ENCODE measurements at regions not wholly inside any gene's neighbourhood (a gene's known extent, or its start where the extent isn't known, plus 50 kb on each side); places are given as distances from the start of the nearest gene placed in this dataset.

GRCh38 chr9:28900406-28900805 lies 1327.1 kb upstream of the C9orf72 start:
- DNase-seq: no peak

GRCh38 chr9:28909526-28909925 lies 1336.2 kb upstream of the C9orf72 start:
- DNase-seq: no peak

GRCh38 chr9:28912621-28913020 lies 1339.3 kb upstream of the C9orf72 start:
- DNase-seq: no peak

DNA sequence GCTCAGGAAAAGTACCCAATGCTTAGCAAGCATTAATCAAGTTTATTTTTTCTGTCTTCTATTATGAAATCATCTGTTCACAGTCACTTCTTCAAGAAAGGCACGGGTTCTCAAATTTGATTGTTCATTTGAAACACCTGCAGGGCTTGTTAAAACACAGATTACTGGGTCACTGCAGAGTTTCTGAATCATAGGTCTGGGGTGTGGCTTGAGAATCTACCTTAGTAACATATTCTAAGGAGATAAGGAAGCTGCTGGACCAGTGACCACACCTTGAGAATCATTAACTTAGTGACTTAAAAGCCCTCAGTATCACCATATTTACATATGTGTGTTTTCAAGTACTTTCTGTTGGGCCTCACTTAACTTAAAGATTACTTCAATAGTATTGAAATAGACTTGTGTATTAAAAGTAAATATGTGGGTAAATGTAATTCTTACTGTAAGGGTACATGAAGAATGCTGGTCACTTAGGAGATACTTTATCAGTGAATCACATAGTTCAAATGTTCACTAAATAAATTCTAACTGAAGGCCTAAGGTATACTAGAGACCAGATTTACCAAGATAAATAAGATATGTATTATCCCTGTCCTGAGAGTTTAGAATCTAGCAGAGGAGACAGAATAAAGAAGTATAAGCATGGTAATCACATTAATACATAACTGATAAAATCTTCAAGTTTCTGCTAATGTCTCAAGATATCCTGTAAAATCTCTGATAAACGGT lies 1342.1 kb upstream of the C9orf72 start:
- DNase-seq: no peak

GRCh38 chr9:28916348-28916747 lies 1343.1 kb upstream of the C9orf72 start:
- no peak for DNase-seq

DNA sequence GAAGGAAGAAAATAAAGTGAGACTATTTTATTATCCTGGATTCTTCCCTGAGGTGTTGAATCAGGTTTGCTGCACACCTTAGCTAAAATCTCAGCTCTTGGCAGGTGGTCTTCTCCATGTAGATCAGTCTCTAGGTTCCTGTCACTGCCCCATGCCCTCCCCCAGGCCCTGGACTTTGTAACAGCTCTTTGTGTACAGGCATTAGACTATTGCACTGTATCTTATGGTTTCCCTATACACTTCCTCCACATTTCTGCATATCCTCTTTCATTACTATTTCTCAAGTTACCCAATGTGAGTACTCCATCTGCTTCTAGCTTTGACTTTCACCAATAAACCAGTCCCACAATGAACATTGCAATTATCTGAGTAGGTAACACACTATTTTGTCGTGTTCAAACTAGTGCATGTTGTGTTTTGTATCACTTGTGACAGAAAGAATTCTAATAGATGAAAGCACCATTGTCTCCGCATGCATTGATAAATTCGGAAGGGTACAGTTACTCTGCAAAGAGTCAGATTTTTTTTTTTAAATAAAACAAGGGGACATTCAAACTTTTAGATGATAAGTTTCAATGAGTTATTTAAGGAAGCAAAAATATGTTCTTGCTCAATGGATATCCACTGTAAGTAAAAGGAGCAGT lies 1348.7 kb upstream of the C9orf72 start:
- DNase-seq: no peak

DNA sequence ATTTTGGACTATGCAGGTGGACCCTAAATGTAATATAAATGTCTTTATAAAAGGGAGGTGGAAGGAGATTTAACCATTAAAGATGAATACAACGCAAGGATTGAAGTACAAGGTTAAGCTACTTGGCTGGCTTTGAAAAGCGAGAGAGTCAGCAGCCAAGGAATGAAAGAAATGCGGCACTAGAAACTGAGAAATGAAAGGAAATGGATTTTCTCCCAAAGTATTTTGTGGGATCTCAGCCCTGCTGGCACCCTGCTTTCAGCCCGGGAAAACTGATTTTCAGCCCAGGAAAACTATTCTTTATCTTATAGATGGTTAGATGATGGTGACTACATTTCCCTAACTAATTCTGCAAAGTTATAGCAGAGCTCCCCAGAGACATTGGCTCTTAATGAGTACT lies 1349.6 kb upstream of the C9orf72 start:
- no peak for DNase-seq

- DNase-seq: no peak
Observed at GRCh38 chr9:28923351-28923750, 1350.1 kb upstream of the C9orf72 start.

- DNase-seq: no peak
Observed at GRCh38 chr9:28925157-28925556, 1351.9 kb upstream of the C9orf72 start.

DNA sequence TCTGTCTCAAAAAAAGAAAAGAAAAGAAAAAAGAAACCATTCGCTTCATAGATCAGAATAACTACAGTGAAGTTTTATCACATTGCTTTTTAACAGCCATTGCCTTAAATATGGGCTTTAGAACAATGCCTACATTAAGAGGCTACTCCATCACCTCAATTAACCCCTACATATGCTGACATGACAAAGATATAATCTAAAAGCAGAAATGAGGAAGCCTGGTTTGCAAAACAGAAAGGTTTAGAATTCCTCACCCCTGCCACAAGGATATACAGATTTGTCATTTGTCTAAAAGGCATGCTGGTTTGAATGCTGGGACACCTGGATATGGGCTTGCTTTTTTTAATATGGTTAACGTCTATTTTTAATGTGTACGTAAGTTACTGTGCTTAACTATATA lies 1353.0 kb upstream of the C9orf72 start:
- DNase-seq: no peak

- no peak for DNase-seq
Observed at GRCh38 chr9:28927691-28928090, 1354.4 kb upstream of the C9orf72 start.

GRCh38 chr9:28929433-28929832 lies 1356.2 kb upstream of the C9orf72 start:
- no peak for DNase-seq

- no peak for DNase-seq
Observed at GRCh38 chr9:28930766-28931165, 1357.5 kb upstream of the C9orf72 start.

- no peak for DNase-seq
Observed at GRCh38 chr9:28934111-28934510, 1360.8 kb upstream of the C9orf72 start.

- no peak for DNase-seq
Observed at GRCh38 chr9:28938981-28939380, 1365.7 kb upstream of the C9orf72 start.

DNA sequence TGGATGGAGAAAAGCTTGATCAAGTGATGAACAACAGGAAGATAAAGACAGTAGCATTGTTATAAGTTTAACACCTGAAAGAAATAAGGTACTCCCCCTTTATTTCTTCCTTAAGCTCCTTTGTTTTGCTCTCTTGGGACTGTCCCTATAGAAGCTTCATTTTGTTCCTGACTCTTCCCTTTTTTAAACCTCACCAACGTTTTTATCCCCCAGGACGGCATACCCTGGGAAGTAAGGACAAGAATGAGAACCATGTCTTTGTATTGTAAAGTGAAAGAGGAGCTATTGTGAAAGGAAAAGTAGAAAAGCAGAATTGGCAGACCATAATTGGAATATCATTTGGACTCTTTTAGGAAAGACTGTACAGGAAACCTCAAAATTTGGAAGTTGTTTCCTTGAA lies 1368.6 kb upstream of the C9orf72 start:
- DNase-seq: no peak

DNA sequence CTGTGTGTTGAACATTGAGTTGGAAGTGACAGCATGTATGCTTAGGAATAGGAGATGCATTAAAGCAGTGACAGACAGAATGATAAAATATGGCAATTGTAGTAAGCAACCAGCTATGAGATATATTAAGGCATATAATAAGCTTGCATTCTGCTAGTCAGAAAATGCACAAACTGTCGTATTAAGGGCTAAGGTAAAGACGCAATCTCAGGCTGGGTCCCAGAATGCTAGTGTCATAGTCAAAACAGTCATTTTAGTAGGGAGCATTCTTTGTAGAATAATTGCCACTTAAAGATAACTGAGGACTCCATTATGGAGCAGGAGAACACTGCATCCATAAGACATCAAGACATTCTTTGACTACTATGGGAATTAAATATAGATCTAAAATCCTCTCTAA lies 1369.7 kb upstream of the C9orf72 start:
- DNase-seq: no peak

- no peak for DNase-seq
Observed at GRCh38 chr9:28946648-28947047, 1373.4 kb upstream of the C9orf72 start.

- no peak for DNase-seq
Observed at GRCh38 chr9:28951945-28952344, 1378.7 kb upstream of the C9orf72 start.

- DNase-seq: no peak
Observed at GRCh38 chr9:28956116-28956880, 1383.0 kb upstream of the C9orf72 start.

- no peak for DNase-seq
Observed at GRCh38 chr9:28960602-28961001, 1387.3 kb upstream of the C9orf72 start.

DNA sequence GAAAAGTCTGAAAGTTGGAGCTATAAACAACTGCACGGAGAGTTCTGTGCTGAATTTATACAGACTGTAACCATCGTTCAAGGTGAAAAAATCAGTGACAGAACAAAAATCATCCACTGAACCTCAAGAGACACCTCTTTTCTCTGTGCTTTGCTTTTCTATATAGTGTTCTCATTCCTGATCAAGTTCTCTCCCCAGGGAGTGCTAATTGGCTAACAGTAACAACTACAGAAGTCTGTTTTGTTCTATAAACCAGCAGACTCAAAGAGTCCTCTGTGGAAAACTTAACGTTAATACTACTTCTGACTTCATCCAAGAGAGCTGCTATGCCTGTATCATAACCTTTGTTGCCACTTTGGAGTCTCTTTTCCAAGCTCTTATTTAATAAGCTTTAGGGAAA lies 1388.3 kb upstream of the C9orf72 start:
- DNase-seq: no peak

DNA sequence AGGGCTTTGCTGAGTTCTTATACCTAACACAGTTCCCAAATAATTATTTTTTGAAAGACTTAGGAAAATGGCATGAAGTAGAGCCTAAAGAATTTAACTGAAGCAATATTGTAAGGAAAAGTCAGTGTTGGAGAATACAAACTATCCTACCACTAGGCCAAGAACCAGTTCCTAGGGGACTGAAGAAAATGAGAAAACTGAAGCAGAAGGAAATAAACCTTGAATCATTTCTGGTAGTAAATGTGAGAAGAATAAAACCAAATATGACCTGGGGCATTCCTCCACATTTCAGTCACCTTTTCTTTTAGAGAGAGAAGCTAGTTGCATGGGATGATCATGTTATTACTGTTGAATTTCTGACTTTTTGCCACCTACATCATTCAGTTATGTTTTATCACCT lies 1393.9 kb upstream of the C9orf72 start:
- DNase-seq: no peak

Measured in nucleus accumbens (tissue), 56 donors.